HepG2 (cell line): ENCODE measurements at regions not wholly inside any gene's neighbourhood (a gene's known extent, or its start where the extent isn't known, plus 50 kb on each side); places are given as distances from the start of the nearest gene placed in this dataset.

ENCODE experiments used
- ATAC-seq: fragments of 200-7000 bp; cut with Tn5 transposase; 3 replicates; pipeline ENCODE4 v1.9.1; 2020; ENCODE audit warnings: mild to moderate bottlenecking, moderate library complexity
- BruUV-seq: library from RNA; stranded (reverse); fragments of 400-500 nt; replicated peaks from 2 replicates; lab custom pipeline; 2021; lab: Mats Ljungman, UMichigan
- CTCF ChIA-PET: fragments of 300-600 bp; formaldehyde crosslinking; extraction: SDS; loops from one replicate; lab custom pipeline; 2021; ENCODE audit warnings: low total read pairs, inconsistent platforms, low intra/inter-chr PET ratio; lab: Yijun Ruan, JAX
- POLR2A ChIA-PET: fragments of 350-600 bp; sonication (Branson Sonifier 250); formaldehyde crosslinking; loops from one replicate; lab custom pipeline; 2020; ENCODE audit warnings: antibody characterized with exemption, inconsistent platforms; lab: Yijun Ruan, JAX
- DNase-seq: peaks from one replicate; pipeline ENCODE4 v3.0.0-alpha.2; 2015; ENCODE audit warnings: low spot score
- FAIRE-seq: peaks from 3 replicates; lab custom pipeline; 2011; peaks lifted over from hg19 to GRCh38; lab: Jason Lieb, UNC
- H2AFZ ChIP-seq: one replicate; pipeline ENCODE4 v1.6.1; 2011; ENCODE audit warnings: low read length, inconsistent platforms
- H3K27ac ChIP-seq: fragments of 300-600 bp; 3 replicates; pipeline ENCODE4 v1.8.0; 2011; ENCODE audit warnings: mixed run types, mild to moderate bottlenecking, mixed read lengths, low read length, inconsistent platforms; ENCODE audit not compliant: insufficient read depth; ENCODE audit errors: extremely low read length
- H3K27me3 ChIP-seq, 2 experiments: fragments of 200-600 bp in 1 of 2; 2 replicates in 1 of 2; 3 replicates in 1 of 2; pipeline versions ENCODE4 v1.6.0 to v1.8.0; 2011; ENCODE audit warnings: low read length in 2 of 2, mild to moderate bottlenecking in 2 of 2, moderate library complexity in 2 of 2, inconsistent platforms in 1 of 2; ENCODE audit not compliant: insufficient read depth in 2 of 2, control insufficient read depth in 1 of 2
- H3K36me3 ChIP-seq, 2 experiments: fragments of 200-600 bp in 1 of 2; replicated peaks in 1 of 2; 2 replicates in 1 of 2; 3 replicates in 1 of 2; pipeline versions ENCODE4 v1.5.1 to v1.8.0; 2011; ENCODE audit warnings: low read length in 2 of 2, inconsistent platforms in 1 of 2; ENCODE audit not compliant: insufficient read depth in 2 of 2, control insufficient read depth in 1 of 2
- H3K4me1 ChIP-seq: 2 replicates; pipeline ENCODE4 v1.5.1; 2012; ENCODE audit warnings: low read length, inconsistent platforms; ENCODE audit not compliant: insufficient read depth
- H3K4me2 ChIP-seq: 2 replicates; pipeline ENCODE4 v1.6.0; 2011; ENCODE audit warnings: low read depth, low read length, inconsistent platforms
- H3K4me3 ChIP-seq, 3 experiments: fragments of 200-600 bp in 1 of 3; sonication (generic), shearing (Covaris generic) in 1 of 3; replicated peaks in 1 of 3; 2 replicates each; pipeline ENCODE4 v1.5.1; 2011 to 2016; ENCODE audit warnings: low read length in 3 of 3, inconsistent platforms in 2 of 3, low read depth in 2 of 3, mild to moderate bottlenecking in 2 of 3, control low read depth in 1 of 3, mixed read lengths in 1 of 3; ENCODE audit not compliant: insufficient read depth in 1 of 3
- H3K79me2 ChIP-seq: one replicate; pipeline ENCODE4 v1.6.1; 2011; ENCODE audit warnings: low read length, inconsistent platforms; ENCODE audit not compliant: insufficient read depth
- H3K9ac ChIP-seq: 2 replicates; pipeline ENCODE4 v1.6.0; 2011; ENCODE audit warnings: mild to moderate bottlenecking, low read depth, low read length, inconsistent platforms; ENCODE audit not compliant: insufficient read depth
- H3K9me3 ChIP-seq: 2 replicates; pipeline ENCODE4 v1.5.1; 2012; ENCODE audit warnings: mild to moderate bottlenecking, low read length
- H4K20me1 ChIP-seq: 2 replicates; pipeline ENCODE4 v1.6.0; 2011; ENCODE audit warnings: inconsistent platforms, mild to moderate bottlenecking, low read length, moderate library complexity; ENCODE audit not compliant: insufficient read depth
- CREM ChIP-seq, 2 experiments: sonication (generic) in 1 of 2; formaldehyde crosslinking in 1 of 2; IDR thresholded peaks; 2 replicates each; pipeline versions ENCODE4 v1.4.0 to v1.6.1; 2016 to 2020; ENCODE audit warnings: antibody characterized with exemption in 1 of 2, mild to moderate bottlenecking in 1 of 2, missing genetic modification reagents in 1 of 2
- MAFF ChIP-seq: IDR thresholded peaks from 2 replicates; pipeline ENCODE4 v1.6.1; 2011; ENCODE audit warnings: low read depth, low read length, improper control_type of control experiment
- MAFK ChIP-seq, 2 experiments: IDR thresholded peaks in 1 of 2; conservative IDR thresholded peaks in 1 of 2; 2 replicates each; pipeline ENCODE4 v1.6.1; 2011; ENCODE audit warnings: improper control_type of control experiment in 2 of 2, low read length in 2 of 2
- RBM39 ChIP-seq: fragments of 200-400 bp; formaldehyde crosslinking; IDR thresholded peaks from one replicate; pipeline ENCODE4 v1.6.1; 2018; ENCODE audit warnings: antibody characterized with exemption, mild to moderate bottlenecking, low read depth, low read length; ENCODE audit not compliant: poor library complexity, severe bottlenecking
- YY1 ChIP-seq: IDR thresholded peaks from 2 replicates; pipeline ENCODE4 v1.6.1; 2011; ENCODE audit warnings: low read length, low read depth, moderate library complexity, mild to moderate bottlenecking; ENCODE audit not compliant: insufficient read depth, insufficient replicate concordance
- ZBTB43 ChIP-seq: sonication (generic); formaldehyde crosslinking; conservative IDR thresholded peaks from 2 replicates; pipeline ENCODE4 v1.4.0; 2020; ENCODE audit warnings: missing genetic modification reagents
- ZBTB44 ChIP-seq: sonication (generic); formaldehyde crosslinking; IDR thresholded peaks from 2 replicates; pipeline ENCODE4 v1.4.0; 2020; ENCODE audit warnings: missing genetic modification reagents
- ZNF496 ChIP-seq: sonication (generic); formaldehyde crosslinking; IDR thresholded peaks from 2 replicates; pipeline ENCODE4 v1.8.1; 2023; ENCODE audit warnings: mild to moderate bottlenecking, moderate library complexity, missing genetic modification reagents; ENCODE audit not compliant: insufficient replicate concordance
- ZNF543 ChIP-seq: sonication (generic); formaldehyde crosslinking; IDR thresholded peaks from 2 replicates; pipeline ENCODE4 v1.4.0; 2020; ENCODE audit warnings: mild to moderate bottlenecking, missing genetic modification reagents
- ZNF841 ChIP-seq: sonication (generic); formaldehyde crosslinking; IDR thresholded peaks from 2 replicates; pipeline ENCODE4 v1.8.1; 2023; ENCODE audit warnings: missing genetic modification reagents, borderline replicate concordance
- WGBS: methylation state at CpG from one replicate; pipeline ENCODE4 v1.1.6; 2017; ENCODE audit warnings: low lambda C conversion rate; 5-methylcytosine and 5-hydroxymethylcytosine counted together
- in situ Hi-C: cut with HindIII; loops from 2 replicates; pipeline ENCODE4 v1.10.0; 2017; ENCODE audit warnings: low pct_unique_long_range_greater_than_20kb; ENCODE audit not compliant: extremely low pct_ligation_motif_present
- intact Hi-C: fragments of 100-400 bp; cut with micrococcal nuclease; formaldehyde crosslinking; loops from one replicate; pipeline ENCODE4 v1.10.0; 2022; ENCODE audit not compliant: unreplicated experiment

- no peak for TF ChIP-seq CREM (IDR thresholded peaks at IDR 0.05)
- TF ChIP-seq CREM (CRISPR knock-in tag; IDR thresholded peaks at IDR 0.05), result no peak
- TF ChIP-seq ZBTB43 (CRISPR knock-in tag), result no peak
- TF ChIP-seq ZNF496 (CRISPR knock-in tag), result no peak
- TF ChIP-seq RBM39, result no peak
- no peak for TF ChIP-seq ZNF543
- TF ChIP-seq ZNF841 (CRISPR knock-in tag), result no peak
These were observed 465.4 kb downstream of the ZNF804A start (continued) for GRCh38 chr2:185063761-185064160.

GRCh38 chr2:185066128-185066527 lies 467.8 kb downstream of the ZNF804A start:
- Histone ChIP-seq H3K27ac (no peak overlapping the region), H3K4me2 (no peak overlapping the region), H3K4me1 (no peaks in the 10 kb centered on the region), H4K20me1 (no peaks in the 10 kb centered on the region), H3K27me3 (no peaks in the 10 kb centered on the region), H2AFZ (no peak overlapping the region), H3K79me2 (no peaks in the 10 kb centered on the region), H3K36me3 (no peaks in the 10 kb centered on the region), H3K9ac (no peak overlapping the region), H3K4me3 (no peak overlapping the region), H3K9me3 (no peaks in the 10 kb centered on the region)
- no peak for FAIRE-seq
- ChIA-PET POLR2A (no interaction called here), CTCF (no interaction called here)
- WGBS, result 0% methylated on average over 1 of the region's 1 CpG
- in situ Hi-C loops, result no loop called here
- no peak for ATAC-seq
- intact Hi-C loops, result no loop called here
- TF ChIP-seq YY1 (no peak), ZBTB44 (CRISPR knock-in tag) (no peak), MAFK (conservative IDR thresholded peaks at IDR 0.05 in 1 of 2, IDR thresholded peaks at IDR 0.05 in 1 of 2; ENCODE audit: low read length in 2 of 2) (peak; percentile 16 to 63; a peak in 3 of 4 replicates), MAFF (peak; percentile 43; the same call in 1 of the 2 replicates)
- no peak for DNase-seq
- no TSS peak for BruUV-seq
